ENCODE measurements at regions not wholly inside any gene's neighbourhood (a gene's known extent, or its start where the extent isn't known, plus 50 kb on each side); places are given as distances from the start of the nearest gene placed in this dataset.

DNA sequence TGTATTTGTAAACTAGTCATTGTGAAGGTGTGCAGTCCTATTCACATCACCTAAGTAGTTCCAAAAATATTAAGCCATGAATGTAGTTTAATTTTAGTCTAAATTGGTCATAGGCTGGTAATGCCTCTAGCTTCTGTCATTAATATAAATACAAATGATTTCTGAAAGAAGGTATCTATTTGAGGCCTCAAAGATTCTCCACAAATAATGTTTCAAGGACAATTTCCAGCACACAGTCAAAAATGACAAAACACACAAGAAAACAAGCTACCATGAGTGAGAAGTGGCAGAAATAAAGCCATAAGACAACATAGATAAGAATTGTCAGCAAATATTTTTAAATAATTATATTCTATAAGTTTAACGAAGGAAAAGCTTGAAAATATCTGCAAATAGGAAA, 66.7 kb upstream of the PDK4 start:
- DNase-seq (ENCODE audit: low read depth): no peak

GRCh38 chr7:95660023-95660434, 63.7 kb upstream of the PDK4 start:
- DNase-seq (ENCODE audit: low read depth): no peak

DNA sequence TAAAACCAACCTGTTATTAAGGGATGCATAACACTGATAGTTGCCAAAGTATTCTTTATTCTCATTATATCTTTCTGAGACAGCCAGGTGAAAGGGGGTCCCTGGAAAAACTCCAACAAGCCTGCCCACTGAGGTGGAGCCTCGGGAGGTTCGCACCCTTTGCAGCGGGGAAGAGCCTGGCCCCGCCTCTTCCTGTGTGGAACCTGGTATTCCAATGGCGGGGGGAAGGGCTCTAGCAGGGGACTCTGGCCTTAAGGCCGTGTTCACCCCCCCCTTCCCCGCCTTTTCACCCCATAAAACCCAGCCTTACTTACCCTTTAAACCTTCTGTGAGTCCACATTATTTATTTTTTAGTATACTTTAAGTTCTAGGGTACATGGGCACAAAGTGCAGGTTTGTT, 62.4 kb upstream of the PDK4 start:
- DNase-seq (ENCODE audit: low read depth): no peak

- DNase-seq (ENCODE audit: low read depth): no peak
Observed at GRCh38 chr7:95649546-95649945, 53.2 kb upstream of the PDK4 start.

DNA sequence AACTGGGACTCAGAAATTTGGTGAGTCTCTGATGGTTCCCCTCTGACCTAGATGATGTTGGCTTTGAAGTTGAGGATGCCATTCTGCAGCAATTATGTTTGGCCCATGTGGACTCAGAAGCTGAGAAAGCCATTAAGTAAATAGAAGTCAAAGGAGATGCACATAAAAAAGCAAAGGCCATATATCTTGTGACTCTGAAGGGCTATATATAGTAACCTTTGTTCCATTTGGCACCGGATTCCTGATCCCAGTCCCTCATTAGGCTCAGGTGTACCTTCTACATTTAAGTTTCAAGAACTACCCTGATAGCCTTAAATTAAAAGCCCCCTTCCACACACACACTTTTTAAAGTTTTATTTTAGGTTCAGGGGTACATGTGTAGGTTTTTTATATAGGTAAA, 50.0 kb upstream of the PDK4 start:
- no peak for DNase-seq (ENCODE audit: low read depth)
